ENCODE measurements at regions not wholly inside any gene's neighbourhood (a gene's known extent, or its start where the extent isn't known, plus 50 kb on each side); places are given as distances from the start of the nearest gene placed in this dataset.

GRCh38 chr12:95601091-95601961, 50.0 kb upstream of the USP44 start (continued):
- no peak for TF ChIP-seq ZSCAN23 (tag by site-specific recombination; IDR thresholded peaks at IDR 0.05)
- no peak for TF ChIP-seq ZNF24 (tag by site-specific recombination; IDR thresholded peaks at IDR 0.05)
- TF ChIP-seq ZBTB10 (tag by site-specific recombination; IDR thresholded peaks at IDR 0.05) = no peak
- TF ChIP-seq OVOL3 (tag by site-specific recombination; IDR thresholded peaks at IDR 0.05) = no peak
- TF ChIP-seq SP2 (tag by site-specific recombination; IDR thresholded peaks at IDR 0.05) = no peak
- no peak for TF ChIP-seq PBX3 (CRISPR knock-in tag; IDR thresholded peaks at IDR 0.05)

All from HEK293 (cell line).